Spleen (tissue), 11 donors: ENCODE measurements at regions not wholly inside any gene's neighbourhood (a gene's known extent, or its start where the extent isn't known, plus 50 kb on each side); places are given as distances from the start of the nearest gene placed in this dataset.

ENCODE experiments used
- DNase-seq: peaks from one replicate; pipeline ENCODE4 v3.0.0-alpha.2; 2020
- H3K27ac ChIP-seq, 8 donors: fragments of 200-600 bp; sonication (generic) in 7 of 8; 1 replicate in 4 of 8; 2 replicates in 4 of 8; pipeline versions ENCODE4 v1.5.0 to v1.8.0; 2016 to 2021; ENCODE audit warnings: inconsistent platforms in 4 of 8, mild to moderate bottlenecking in 4 of 8, moderate library complexity in 1 of 8
- H3K27me3 ChIP-seq, 7 donors: fragments of 200-600 bp; sonication (generic) in 6 of 7; replicated peaks in 1 of 7; 1 replicate in 4 of 7; 2 replicates in 3 of 7; pipeline versions ENCODE4 v1.5.0 to v1.8.0; 2016 to 2021; ENCODE audit warnings: inconsistent platforms in 3 of 7, mild to moderate bottlenecking in 1 of 7
- H3K36me3 ChIP-seq, 6 donors: fragments of 200-600 bp; sonication (generic) in 5 of 6; 1 replicate in 4 of 6; 2 replicates in 2 of 6; pipeline versions ENCODE4 v1.5.0 to v1.8.0; 2016 to 2021; ENCODE audit warnings: inconsistent platforms in 2 of 6
- H3K4me1 ChIP-seq, 6 donors: fragments of 200-600 bp; sonication (generic) in 5 of 6; 1 replicate in 3 of 6; 2 replicates in 3 of 6; pipeline versions ENCODE4 v1.5.0 to v1.8.0; 2016 to 2021; ENCODE audit warnings: inconsistent platforms in 3 of 6
- H3K4me3 ChIP-seq, 8 donors: fragments of 200-600 bp; sonication (generic) in 7 of 8; 1 replicate in 4 of 8; 2 replicates in 4 of 8; pipeline versions ENCODE4 v1.5.0 to v1.8.0; 2016 to 2021; ENCODE audit warnings: inconsistent platforms in 4 of 8, mild to moderate bottlenecking in 4 of 8, moderate library complexity in 2 of 8
- H3K9me3 ChIP-seq, 8 donors: fragments of 200-600 bp; sonication (generic) in 7 of 8; 1 replicate in 4 of 8; 2 replicates in 4 of 8; pipeline versions ENCODE4 v1.5.0 to v1.8.0; 2016 to 2021; ENCODE audit warnings: inconsistent platforms in 4 of 8
- POLR2A ChIP-seq, 3 donors: fragments of 450-650 bp; IDR thresholded peaks; one replicate each; pipeline ENCODE4 v1.5.1; 2017; ENCODE audit warnings: antibody characterized with exemption in 3 of 3, mild to moderate bottlenecking in 1 of 3
- POLR2AphosphoS5 ChIP-seq, 3 donors: sonication (generic); formaldehyde crosslinking; IDR thresholded peaks; one replicate each; pipeline ENCODE4 v1.5.1; 2017; ENCODE audit warnings: antibody characterized with exemption in 3 of 3
- WGBS, 5 donors: extraction: QIAGEN DNeasy Blood & Tissue Kit in 3 of 5; methylation state at CpG; one replicate each; pipeline versions ENCODE4 v1.1.5 to v1.1.7; 2013 to 2018; 5-methylcytosine and 5-hydroxymethylcytosine counted together
- intact Hi-C: fragments of 100-400 bp; cut with DNase I; formaldehyde crosslinking; loops from one replicate; pipeline ENCODE4 v1.15.0; 2023; ENCODE audit warnings: low total_unique reads
- TF ChIP-seq, protein P1 (sequence below), 11 experiments: fragments of 200-600 bp in 7 of 11; fragments of 450-650 bp in 4 of 11; sonication (generic) in 4 of 11; IDR thresholded peaks in 8 of 11; conservative IDR thresholded peaks in 3 of 11; 1 replicate in 7 of 11; 2 replicates in 4 of 11; pipeline versions ENCODE4 v1.4.0 to v1.8.0; 2016 to 2021; ENCODE audit warnings: antibody characterized with exemption in 11 of 11, inconsistent platforms in 4 of 11, mild to moderate bottlenecking in 1 of 11
- donor health status: healthy with polysubstance abuse.
- donor health status: DM: no; HTN: no; CAD: no; lungs with moderate emphysema.
- donor health status: DM: no; HTN: no; CAD: no.
- donor health status: Bipolar disorder and iron deficiency.
- donor health status: healthy.
- donor health status: DM: no; HTN: no; CAD: no.
- donor health status: DM: yes; HTN: yes; CAD: no.

DNA sequence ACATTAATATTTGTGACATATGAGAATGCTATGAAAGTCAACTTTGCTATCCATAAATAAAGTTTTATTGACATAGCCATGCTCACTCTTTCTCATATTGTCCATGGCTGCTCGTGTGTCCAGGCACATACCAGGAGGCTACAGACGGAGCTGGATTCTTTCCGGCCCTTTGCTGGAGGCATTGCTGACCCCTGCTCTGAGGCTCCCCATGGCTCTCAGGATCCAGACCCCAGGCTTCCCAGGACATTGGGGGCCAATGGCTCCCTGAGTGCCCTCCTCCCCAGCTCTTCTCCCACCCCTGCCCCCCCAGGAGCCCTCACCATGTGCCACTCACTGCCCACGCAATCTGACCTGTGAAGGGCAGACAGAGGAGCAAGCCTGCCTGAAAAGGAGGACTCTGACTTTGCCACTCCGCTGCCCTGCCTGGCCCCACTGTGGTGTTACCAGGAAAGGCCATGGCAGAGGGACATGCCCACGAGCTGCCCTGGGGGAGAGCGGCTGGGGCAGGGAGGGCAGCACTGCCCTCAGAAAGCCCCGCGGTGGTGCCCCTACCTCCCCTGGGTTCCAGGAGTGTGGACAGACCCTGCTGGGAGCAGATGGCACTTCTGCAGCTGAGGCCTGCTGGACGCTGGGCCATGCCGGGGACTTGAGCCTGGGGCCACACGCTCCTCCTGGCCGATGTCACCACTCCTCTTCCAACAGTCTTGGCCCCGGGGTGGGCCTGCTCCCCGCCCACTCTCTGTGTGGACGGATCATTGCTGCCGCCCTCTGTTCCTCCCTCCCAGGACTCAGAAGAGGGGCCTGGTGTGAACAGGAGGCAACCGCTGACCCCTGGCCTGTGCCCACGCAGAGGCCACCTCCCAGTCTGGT, 97.8 kb upstream of the BHLHE23 start:
- Histone ChIP-seq H3K9me3 (peaks cover 0 to 35% (median 15%) of the 10 kb centered on the region in 8 donors), H3K36me3 (no peaks in the 10 kb centered on the region), H3K27me3 (peaks cover 0 to 72% (median 8%) of the 10 kb centered on the region in 7 donors), H3K4me3 (no peak overlapping the region), H3K27ac (no peak overlapping the region), H3K4me1 (peaks cover 0 to 15% (median 2%) of the 10 kb centered on the region in 6 donors)
- peak; percentile 64 for DNase-seq
- TF ChIP-seq POLR2AphosphoS5 (IDR thresholded peaks at IDR 0.05) (no peak), POLR2A (IDR thresholded peaks at IDR 0.05) (no peak)
- TF ChIP-seq, protein P1, sequence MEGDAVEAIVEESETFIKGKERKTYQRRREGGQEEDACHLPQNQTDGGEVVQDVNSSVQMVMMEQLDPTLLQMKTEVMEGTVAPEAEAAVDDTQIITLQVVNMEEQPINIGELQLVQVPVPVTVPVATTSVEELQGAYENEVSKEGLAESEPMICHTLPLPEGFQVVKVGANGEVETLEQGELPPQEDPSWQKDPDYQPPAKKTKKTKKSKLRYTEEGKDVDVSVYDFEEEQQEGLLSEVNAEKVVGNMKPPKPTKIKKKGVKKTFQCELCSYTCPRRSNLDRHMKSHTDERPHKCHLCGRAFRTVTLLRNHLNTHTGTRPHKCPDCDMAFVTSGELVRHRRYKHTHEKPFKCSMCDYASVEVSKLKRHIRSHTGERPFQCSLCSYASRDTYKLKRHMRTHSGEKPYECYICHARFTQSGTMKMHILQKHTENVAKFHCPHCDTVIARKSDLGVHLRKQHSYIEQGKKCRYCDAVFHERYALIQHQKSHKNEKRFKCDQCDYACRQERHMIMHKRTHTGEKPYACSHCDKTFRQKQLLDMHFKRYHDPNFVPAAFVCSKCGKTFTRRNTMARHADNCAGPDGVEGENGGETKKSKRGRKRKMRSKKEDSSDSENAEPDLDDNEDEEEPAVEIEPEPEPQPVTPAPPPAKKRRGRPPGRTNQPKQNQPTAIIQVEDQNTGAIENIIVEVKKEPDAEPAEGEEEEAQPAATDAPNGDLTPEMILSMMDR (IDR thresholded peaks at IDR 0.05 in 8 of 11, conservative IDR thresholded peaks at IDR 0.05 in 3 of 11) = no peak
- WGBS, 5 donors = 76 to 83% (median 82%) methylated on average over 13 to 19 of the region's 19 CpGs
- intact Hi-C loops = no loop called here

DNA sequence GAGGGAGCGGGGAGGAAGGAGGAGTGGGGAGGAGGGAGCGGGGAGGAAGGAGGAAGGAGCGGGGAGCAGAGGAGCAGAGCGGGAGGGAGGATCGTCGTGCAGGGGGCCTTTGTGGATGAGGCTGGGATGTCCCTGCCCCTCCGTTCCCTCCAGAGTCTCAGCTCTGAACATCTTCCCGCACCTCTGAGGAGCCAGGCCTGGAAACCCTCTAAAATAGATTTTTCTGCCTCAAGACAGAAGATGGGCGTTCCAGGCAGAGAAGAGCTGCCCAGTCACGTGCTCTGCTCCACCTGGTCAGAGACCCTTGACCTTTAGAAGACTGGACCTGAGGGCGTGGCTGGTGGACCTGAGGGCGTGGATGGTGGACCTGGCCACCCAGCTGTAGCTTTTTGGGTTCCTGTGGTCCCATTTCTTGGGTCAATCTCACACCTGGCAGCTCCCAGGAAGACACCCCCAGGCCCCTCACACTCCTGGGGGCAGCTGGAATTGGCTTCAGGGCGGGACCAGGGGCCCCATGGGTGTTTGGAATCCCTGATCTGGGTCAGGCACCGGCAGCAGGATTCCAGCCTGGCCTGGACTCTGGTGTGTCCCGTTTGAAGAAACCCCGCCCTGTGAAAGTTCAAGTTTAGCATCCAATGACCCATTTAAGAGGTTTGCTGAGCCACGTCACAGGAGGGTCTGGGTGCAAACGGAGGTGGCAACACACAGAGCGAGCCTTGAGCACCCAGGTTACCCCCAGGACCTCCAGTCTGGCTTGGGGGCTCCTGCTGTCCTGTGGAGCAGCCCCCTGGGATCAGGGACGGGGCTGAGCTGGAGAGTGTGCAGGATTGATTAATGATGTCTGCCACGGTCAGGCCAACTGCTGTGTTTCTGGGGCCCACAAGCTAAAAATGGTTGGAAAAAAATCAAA, 96.9 kb upstream of the BHLHE23 start:
- Histone ChIP-seq H3K4me3 (no peak overlapping the region), H3K4me1 (peaks cover 0 to 15% (median 2%) of the 10 kb centered on the region in 6 donors), H3K9me3 (peaks cover 0 to 34% (median 13%) of the 10 kb centered on the region in 8 donors), H3K27ac (no peak overlapping the region), H3K27me3 (peaks cover 0 to 80% (median 10%) of the 10 kb centered on the region in 7 donors), H3K36me3 (no peaks in the 10 kb centered on the region)
- TF ChIP-seq, protein P1 (IDR thresholded peaks at IDR 0.05 in 8 of 11, conservative IDR thresholded peaks at IDR 0.05 in 3 of 11) = no peak
- no peak for TF ChIP-seq POLR2AphosphoS5 (IDR thresholded peaks at IDR 0.05)
- no peak for TF ChIP-seq POLR2A (IDR thresholded peaks at IDR 0.05)
- intact Hi-C loops = no loop called here
- 70 to 84% (median 74%) methylated on average over 16 to 21 of the region's 21 CpGs for WGBS, 5 donors
- DNase-seq = peak; percentile 73

DNA sequence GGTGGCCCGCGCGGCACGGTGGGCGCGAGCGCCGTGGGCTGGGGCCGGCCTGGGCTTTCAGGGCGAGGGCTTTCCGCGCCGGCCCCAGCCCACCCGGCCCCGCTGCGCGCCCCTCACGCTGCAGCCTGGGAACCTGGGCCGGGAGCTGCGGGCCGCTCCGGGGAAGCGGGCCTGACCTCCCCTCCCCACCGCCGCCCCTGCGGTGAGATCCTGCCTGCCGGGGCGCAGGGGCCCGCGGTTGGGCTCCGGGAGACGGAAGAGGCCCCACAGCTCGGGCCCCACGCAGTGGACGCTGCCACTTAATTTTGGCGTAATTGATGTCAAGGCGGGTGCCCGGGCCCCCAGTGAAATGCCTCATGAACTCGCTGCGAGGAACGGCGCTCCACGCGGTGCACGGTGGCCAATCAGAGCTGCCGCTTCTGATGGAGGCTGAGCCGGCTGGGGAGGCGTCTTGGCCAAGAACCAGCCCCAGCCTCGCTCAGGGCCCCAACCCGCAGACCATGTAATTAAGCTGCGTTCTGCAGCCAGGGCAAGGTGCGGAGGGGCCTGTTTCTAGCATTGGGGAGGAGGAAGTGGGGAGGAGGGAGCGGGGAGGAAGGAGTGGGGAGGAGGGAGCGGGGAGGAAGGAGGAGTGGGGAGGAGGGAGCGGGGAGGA, 96.1 kb upstream of the BHLHE23 start:
- intact Hi-C loops = no loop called here
- 3 to 10% (median 4%) methylated on average over 25 to 55 of the region's 55 CpGs for WGBS, 5 donors
- Histone ChIP-seq H3K27ac (peak overlapping the region; percentile 69 to 89 (median 82)), H3K4me1 (peaks cover 0 to 15% (median 2%) of the 10 kb centered on the region in 6 donors), H3K9me3 (peaks cover 0 to 26% (median 6%) of the 10 kb centered on the region in 8 donors), H3K4me3 (peak overlapping the region; percentile 63 to 83 (median 70)), H3K27me3 (peaks cover 0 to 87% (median 10%) of the 10 kb centered on the region in 7 donors), H3K36me3 (no peaks in the 10 kb centered on the region)
- TF ChIP-seq POLR2AphosphoS5 (IDR thresholded peaks at IDR 0.05) (peak in 1 of 3 donors; percentile 13), POLR2A (IDR thresholded peaks at IDR 0.05) (no peak)
- TF ChIP-seq, protein P1 (IDR thresholded peaks at IDR 0.05 in 8 of 11, conservative IDR thresholded peaks at IDR 0.05 in 3 of 11) = no peak
- DNase-seq = peak; percentile 86
